AG20443 (cell line): ENCODE measurements at regions not wholly inside any gene's neighbourhood (a gene's known extent, or its start where the extent isn't known, plus 50 kb on each side); places are given as distances from the start of the nearest gene placed in this dataset.

ENCODE experiments used
- DNase-seq: peaks from one replicate; pipeline ENCODE4 v3.0.0; 2012; ENCODE audit warnings: low spot score, mixed read lengths

DNA sequence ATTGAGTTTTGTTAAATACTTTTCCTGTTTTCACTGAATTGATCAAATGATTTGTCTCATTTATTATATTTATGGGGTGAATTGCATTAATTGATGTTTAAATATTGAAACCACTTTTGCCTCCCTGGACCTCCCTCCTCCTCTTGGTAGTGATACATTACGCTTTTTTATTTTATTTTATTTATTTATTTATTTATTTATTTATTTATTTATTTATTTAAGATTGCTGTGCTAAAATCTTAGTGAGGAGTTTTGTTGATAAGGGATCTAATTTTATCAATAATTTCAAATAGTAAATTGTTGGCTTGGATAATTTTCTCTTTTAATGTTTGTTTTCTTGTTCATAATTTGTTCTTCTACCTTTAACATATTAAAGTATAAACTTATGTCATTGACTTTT lies 1281.0 kb upstream of the NXPH2 start:
- no peak for DNase-seq

DNA sequence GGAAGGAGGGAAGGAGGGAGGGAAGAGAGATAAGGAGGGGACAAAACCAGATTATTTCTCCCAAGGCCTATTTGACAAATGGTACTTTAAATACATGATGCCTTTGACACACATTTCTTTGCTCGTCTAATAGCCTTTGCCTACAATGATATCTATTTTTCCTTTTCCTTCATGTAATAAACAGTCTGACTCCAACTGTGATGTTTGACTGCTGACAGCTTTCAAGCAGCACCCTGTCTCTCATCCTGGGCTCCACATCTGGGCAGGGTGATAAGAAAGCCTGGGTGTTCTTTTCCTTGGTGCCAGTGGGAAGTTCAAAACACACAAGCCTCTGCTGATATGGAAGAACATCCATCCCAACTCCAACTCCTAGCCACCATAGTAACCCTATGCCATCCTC lies 1277.7 kb upstream of the NXPH2 start:
- DNase-seq, result no peak

DNA sequence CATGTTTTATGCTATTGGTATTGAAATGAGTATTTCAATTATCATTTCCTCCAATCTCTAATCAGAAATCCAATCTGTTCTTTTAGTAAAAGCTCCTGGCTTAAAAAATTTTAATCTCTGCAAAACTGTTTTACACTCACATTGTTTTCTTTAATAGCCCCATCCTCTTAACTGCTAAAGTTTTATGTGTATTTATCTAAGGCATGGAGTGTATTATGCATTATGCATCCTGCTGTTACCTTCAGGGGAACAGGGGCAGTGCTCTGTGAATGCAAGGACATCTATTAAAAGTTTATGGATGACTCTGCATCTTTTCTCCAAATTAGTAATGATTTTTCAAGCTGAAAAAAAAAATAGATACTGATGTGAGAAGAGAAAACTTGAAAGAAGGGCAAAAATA lies 1261.6 kb upstream of the NXPH2 start:
- DNase-seq, result no peak

DNA sequence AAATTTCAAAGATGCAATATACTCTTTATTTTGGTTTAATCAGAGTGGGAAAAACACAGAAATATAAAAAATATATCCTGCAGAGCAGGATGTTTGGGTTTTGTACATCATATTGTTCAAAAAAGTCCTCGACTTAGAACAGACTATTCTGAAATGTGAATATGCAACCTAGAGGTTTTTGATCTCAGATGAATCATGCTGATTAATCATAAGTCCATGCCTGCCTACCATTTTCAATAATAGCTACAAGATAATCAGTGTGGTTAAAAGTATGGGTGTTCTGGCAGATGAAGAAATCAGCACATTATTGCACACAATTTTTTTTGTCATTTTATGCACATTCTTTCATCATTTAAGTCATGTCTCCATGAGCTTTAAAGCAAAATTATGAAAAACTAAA lies 1261.0 kb upstream of the NXPH2 start:
- DNase-seq, result no peak

DNA sequence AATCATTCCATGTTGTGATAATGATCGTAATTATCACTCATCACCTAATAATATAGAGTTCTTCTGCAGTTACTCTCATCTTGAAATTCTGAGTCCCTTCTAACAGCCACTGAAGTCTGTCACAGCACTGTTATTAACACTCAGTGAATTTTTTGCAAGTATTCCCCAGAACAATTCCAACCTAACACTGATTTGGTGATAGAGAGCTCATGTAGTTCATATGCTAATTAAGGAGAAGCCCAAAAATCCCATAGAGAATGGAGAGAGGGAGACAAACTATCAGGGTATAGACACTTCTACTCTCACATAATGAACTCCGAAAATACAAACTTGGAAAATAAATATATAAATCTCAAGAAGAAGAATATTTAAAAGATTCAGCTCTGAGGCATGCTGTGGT lies 1253.4 kb upstream of the NXPH2 start:
- no peak for DNase-seq

DNA sequence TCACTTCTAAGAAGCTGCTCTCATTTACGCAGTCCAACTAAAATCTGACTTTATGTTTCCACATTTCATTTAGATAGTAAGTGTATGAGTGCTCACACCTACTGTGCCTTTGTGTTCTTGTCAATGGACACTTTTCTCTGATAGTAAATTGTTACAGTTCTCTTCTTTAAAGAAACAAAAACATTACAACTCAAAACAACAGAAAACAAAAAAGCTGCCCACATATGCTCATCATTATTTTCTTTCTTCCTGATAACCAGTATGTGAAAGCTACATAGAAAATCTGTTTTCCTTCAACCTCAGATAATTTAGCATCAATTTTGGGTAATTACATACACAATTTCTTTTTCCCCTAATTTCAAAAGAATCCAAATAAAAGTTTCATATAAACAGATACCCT lies 1247.8 kb upstream of the NXPH2 start:
- DNase-seq, result no peak

DNA sequence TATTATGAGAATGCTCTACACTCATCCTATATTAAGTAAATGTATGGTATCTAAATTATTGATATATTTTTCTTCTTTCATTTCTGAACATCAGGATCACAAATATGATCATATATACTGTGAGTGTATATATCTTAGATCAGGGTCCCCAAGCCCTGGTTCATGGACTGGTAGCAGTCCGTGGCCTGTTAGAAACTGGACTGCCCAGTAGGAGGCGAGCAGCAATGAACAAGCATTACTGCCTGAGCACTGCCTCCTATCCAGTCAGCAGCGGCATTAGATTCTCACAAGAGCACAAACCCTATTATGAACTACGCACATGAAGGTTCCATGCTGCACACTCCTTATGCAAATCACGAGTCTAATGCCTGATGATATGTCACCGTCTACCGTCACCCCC lies 1247.1 kb upstream of the NXPH2 start:
- no peak for DNase-seq

DNA sequence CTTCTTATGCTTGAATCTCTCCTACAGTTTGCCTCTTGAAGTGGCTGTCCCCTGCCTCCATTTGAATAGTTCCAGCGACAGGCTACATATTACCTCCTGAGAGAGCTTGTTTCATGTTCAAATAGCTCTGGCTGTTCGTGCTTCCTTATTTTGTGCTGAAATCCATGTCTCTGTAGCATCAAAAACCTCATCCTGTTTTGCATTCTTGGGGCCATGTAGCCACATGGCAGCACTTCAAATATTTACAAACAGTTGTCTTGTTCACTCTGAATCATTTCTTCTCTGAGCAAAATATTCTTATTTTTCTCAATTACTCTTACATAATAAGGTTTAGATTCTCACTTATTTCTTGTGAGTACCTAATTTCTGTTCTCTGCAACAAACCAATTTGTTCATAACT lies 1243.1 kb upstream of the NXPH2 start:
- no peak for DNase-seq

DNA sequence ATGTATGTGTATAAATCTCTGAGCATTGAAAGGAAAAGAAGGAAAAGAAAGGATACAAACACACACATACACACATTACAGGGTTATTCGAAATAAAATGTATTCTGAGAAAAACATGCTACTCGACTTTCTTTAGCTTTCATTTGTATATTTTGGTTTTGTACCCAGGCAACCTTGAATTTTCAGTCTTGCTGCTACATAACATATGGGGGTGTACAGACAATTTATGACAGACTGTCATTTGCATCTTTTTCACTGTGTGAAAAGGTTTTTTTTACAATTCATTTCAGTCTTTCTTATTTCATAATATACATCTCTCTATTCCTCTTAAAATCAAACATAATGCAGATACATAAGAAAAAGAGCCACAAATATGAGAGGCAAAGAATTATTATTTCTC lies 1238.4 kb upstream of the NXPH2 start:
- DNase-seq, result no peak

DNA sequence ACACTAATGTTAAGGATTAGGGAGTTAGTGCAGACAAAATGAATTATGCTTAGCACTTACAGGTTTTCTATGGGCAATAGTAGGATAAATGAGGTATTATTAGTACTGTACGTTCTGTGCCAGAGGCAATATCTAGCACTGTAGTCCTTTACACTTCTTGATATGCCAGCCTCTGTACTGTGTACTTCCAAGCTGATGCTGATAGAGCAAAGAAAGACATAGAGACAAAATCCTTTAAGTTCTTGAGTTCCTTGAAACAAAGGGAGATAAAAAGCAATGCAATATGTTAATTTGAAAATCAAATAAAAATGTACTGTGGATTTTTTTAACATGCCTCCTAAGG lies 1234.0 kb upstream of the NXPH2 start:
- no peak for DNase-seq

DNA sequence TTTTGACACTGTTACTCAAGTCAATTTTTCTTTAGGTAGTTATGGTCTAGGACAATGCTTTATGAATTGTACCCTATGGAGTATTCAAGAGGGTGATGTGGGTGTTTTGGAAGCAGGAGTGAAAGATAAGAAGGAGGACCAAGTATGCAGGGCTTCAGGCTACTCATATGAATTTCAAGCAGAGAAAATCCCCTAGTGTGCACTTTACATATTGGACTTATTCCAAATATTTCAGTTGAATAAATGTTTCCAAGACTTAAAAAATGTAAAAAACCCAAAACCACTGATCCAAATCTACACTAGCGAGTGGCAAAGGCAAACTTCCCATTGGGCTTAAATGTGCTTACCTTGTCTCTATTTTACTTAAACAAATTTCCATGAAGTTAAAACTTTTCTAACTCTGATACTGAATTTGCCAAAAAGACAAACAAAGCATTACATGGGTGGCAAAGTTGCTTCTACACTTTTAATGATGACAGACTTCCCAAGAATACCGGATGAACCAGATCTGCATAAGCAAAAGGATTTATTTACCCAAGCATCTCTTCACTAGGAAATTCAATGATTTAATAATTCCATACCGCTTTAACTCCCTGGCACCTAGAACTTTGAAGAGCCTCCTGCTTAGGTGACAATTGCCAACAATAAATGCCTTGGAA lies 1233.5 kb upstream of the NXPH2 start:
- DNase-seq, result no peak

DNA sequence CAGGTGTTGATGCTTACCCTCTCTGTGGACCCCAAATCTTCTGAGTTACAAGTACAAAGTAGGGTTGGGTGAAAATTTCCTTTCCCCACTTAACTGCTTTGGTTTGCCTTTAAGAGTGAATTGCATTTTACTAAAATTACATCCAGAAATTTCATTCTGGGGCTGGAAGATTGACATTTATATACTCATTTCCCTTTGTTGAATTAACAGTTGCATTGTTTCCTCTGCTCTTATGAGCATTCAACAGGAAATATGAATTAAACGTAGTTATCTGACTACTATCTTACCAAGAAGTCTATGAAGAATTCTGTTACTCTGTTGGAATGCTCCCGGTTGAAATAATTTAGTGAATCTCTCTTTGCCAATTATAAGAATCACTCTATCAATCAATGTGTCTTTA lies 1231.1 kb upstream of the NXPH2 start:
- DNase-seq, result no peak

DNA sequence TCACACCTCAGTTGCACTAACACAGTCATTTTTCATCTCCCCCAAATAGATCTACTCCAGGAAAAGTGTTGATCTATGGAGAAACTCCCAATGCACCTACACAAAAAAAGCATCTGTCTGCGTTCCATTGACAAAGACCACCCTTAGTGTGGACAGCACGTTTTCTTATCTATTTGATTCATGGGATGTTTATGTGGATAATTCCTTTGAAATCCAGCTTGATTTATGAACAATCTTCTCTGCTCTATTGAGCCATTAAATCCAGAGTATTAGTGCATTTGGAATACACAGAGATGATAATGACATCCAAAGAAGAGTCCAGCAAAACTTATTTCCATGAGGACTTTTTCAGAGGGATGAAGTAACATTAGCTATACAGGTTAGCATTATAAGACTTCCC lies 1221.9 kb upstream of the NXPH2 start:
- DNase-seq, result no peak

DNA sequence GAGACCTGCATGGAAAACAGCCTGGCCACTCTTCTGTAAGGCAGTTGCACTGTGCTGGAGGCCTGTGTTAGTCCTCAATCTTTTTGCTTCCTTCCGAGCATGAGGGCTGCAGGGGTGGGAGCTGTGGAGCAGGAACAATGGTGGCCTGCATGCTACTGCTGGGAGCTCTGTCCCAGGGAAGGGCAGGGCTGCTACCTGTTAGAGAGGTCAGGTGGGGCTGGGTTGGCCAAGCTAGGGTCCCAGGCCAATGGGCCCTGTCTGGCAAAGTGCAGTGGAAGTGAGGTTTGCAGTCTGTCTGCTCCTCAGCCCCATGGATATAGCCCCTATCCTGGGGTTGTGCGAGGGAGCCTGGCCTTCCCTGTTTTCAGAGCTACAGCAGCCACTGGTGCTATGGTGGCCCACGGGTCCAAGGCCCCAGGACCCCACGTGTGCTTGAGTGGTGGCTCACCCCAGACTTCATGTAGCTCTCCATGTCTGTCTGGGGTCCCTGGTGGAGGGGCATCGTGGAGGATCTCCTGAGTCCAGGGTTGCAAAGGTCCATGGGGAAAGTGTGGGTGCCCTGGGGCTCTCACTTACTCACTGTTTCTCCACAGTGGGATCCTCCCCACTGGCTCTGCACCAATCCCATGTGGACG lies 1212.6 kb upstream of the NXPH2 start:
- DNase-seq, result no peak

DNA sequence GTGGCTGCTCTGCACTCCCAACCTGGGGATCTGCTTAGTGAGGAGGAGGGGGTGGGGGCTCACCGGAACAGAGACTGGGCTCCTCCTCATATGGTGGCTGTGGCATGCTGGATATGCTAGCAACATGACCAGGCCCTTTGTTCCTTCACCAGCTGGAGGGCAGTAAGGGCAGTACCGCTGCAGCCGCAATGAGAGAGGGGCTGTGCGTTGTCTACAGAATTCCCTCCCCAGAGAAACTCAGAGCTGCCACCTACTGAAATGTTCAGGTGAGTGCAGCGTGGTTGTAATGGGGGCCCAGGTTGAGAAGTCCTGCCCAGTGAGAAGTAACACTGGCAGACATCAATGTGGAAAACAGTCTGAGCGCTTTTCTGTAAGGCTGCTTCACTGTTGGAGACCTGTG lies 1211.9 kb upstream of the NXPH2 start:
- DNase-seq, result no peak

DNA sequence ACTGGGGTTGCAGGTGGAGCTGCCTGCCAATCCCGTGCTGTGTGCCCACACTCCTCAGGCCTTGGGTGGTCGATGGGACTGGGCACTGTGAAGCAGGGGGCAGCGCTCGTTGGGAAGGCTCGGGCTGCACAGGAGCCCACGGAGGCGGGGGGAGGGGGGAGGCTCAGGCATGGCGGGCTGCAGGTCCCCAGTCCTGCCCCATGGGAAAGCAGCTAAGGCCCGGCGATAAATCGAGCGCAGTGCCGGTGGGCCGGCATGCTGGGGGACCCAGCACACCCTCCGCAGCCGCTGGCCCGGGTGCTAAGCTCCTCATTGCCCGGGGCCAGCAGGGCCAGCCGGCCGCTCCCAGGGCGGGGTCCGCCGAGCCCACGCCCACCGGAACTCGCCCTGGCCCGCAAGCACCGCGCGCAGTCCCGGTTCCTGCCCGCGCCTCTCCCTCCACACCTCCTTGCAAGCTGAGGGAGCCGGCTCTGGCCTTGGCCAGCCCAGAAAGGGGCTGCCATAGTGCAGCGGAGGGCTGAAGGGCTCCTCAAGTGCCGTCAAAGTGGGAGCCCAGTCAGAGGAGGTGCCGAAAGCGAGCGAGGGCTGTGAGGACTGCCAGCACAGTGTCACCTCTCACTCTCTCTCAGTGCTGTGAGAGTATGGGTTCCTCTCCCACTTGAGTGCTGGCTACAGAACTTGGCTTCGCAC lies 1210.6 kb upstream of the NXPH2 start:
- no peak for DNase-seq

DNA sequence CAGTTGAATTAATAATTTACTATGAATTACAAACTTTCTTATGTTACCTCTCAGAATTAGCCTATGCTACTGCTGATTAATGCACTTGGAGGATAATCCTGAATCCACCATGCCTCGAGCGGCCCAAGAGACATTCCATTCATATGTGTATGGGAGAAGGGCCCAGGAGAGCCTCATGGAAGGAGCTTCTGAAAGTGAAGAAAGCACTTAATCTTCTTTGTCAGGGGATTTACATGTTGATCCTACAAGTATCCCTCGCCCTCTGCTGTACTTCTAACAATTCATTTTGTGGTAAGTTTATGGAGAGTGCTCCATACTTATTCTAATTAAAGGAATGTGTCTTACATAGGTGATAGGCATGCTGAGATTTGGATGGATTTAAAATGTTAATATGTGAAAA lies 1189.1 kb upstream of the NXPH2 start:
- no peak for DNase-seq

DNA sequence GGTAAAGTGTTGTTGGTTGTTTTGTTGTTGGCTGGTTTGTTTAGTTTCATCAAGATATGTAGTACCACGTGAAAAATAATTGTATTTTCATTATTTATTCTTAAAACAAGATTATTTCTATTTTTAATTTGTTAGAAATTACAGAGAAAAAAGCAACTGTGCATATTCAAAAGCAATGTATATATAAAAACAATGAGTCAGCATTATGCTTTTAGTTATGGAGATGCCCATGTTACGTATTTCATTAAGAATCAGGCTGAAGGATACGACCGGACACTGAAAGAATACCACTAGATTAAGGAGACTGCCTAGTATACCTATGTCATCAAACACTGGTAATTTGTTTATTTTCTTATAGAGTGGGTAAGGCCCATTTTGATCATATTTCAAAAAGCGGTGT lies 1188.4 kb upstream of the NXPH2 start:
- no peak for DNase-seq

DNA sequence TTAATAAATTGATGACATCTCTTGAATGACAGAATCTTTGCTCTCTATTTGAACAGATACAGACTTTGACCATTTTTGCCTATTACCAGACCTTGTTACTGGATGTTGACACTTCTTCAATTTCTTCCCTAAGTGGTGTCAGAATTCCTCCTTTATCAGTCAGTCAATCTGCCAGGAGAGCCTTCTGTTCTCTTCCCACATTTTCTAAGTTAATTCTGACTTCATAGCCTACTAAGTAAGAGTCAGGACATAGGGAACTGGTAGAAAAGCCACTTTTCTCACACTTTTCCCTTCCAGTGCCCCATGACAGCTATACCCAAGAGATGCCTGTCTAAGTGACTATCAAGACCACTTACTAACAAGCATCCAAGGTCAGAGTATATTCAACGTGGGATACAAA lies 1187.5 kb upstream of the NXPH2 start:
- DNase-seq, result no peak

DNA sequence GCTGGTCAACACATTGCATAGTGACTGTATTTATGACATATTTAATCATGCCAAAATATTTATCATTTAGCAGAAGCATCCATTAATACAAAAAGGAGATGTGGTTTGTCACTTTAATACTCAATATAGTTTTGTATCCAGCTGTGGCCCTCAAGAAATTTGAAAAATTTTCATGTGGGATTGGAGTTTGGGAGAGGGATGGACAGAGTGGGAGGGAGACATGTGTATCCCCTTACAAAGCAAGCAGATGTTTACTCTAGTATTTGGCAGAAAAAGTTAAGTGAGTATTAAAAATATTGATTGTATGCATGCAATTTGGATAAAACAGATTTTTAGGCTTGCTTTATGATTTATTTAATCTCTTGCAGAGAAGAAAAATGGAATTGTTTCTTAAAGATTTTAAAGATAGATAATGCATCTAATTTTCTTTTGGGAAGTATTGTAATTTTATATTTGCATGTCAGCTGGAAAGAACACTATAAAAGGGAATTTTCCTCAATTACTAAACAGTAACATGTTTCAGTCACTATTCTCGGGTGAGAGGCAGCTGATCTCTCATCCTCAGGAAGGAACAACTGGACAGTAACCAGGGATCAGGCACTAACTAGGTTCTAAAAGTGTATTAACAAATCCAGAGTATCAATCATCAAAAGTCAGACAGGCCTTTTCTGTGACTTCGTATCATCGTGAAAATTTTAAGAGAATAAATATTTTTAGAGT lies 1184.7 kb upstream of the NXPH2 start:
- DNase-seq, result no peak

DNA sequence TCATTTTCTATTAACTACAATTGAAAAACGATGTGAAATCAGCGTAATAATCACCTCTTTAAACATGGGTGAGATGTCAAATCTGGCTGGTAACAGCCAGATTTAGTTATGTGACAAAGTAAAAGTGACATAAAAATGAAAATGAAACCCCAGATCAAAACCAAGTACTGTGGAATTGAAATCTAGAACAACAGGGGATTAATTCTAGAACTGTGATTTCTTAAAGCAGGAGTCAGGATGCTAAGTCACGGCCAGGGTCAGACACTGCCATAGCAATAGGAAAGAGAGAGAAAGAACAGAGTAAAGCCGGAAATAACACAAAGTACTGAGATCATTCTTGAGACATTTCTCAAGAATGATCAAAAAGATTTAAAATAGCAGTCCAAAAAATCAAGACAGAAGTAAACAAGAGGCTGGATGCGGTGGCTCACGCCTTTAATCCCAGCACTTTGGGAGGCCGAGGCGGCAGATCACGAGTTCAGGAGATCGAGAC lies 1183.7 kb upstream of the NXPH2 start:
- no peak for DNase-seq

DNA sequence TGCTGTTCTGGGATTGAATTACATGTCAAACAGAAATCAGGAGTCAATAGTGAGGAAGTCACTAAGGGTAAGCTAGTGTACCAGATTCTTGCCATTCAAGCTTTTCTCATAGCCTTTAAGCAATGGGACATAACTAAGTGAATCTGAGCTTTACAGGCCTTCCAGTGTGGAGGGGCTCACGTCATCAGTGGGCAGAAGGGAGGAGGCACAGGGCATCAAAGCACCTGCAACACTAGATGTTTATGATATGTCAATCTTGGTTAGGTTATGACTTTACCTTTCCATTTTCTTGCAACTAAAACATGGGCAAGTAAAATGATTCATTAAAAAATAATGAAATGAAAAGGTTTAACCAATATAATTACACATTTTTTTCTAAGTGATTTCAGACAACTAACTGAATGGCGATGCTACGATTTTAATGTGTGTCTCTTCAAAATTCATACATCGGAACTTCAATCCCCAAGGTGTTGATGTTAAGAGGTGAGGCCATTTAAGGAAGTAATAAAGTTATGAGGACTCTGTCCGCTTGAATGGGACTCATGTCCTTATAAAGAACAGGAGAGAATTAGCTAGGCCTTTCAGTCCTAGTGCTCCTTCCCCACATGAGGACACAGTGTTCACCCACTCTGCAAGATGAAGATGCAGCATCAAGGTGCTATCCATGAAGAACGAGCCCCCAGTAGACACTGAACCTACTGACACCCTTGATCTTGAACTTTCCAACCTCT lies 1169.2 kb upstream of the NXPH2 start:
- no peak for DNase-seq
